ENCODE measurements at regions not wholly inside any gene's neighbourhood (a gene's known extent, or its start where the extent isn't known, plus 50 kb on each side); places are given as distances from the start of the nearest gene placed in this dataset.

DNA sequence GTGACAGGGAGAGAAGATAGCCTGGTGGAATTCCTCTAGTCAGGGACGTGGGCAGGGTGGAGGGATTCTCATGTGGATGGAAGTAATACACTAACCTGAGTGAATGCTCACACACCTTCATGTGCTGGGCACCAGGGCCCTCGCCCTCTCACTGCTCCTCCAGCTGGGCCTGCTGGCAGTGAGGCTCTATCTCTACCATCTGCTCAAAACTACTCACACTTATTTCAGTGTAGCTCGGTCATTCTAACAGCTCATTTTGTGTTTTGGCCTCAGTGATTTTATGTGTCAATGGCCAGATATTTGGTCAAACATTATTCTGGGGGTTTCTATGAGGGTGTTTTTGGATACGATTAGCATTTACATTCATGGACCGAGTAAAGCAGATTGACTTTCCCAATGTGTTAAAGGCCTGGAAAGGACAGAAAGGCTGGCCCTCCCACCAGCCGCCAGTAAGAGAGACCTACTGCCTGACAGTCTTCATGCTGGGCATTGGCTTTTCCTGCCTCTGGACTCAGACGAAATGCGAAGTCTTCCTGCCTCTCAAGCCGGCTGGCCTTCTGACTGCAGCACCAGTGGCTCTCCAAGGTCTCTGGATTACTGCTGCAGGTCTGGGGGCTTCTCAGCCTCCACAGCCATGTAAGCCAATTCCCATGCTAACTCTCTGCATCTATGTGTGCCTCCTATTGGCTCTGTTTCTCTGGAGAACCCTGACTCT lies 335.4 kb downstream of the CXCL12 start:
- TF ChIP-seq, protein P1, sequence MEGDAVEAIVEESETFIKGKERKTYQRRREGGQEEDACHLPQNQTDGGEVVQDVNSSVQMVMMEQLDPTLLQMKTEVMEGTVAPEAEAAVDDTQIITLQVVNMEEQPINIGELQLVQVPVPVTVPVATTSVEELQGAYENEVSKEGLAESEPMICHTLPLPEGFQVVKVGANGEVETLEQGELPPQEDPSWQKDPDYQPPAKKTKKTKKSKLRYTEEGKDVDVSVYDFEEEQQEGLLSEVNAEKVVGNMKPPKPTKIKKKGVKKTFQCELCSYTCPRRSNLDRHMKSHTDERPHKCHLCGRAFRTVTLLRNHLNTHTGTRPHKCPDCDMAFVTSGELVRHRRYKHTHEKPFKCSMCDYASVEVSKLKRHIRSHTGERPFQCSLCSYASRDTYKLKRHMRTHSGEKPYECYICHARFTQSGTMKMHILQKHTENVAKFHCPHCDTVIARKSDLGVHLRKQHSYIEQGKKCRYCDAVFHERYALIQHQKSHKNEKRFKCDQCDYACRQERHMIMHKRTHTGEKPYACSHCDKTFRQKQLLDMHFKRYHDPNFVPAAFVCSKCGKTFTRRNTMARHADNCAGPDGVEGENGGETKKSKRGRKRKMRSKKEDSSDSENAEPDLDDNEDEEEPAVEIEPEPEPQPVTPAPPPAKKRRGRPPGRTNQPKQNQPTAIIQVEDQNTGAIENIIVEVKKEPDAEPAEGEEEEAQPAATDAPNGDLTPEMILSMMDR (IDR thresholded peaks at IDR 0.05), result no peak
- no peak for TF ChIP-seq POLR2AphosphoS5 (IDR thresholded peaks at IDR 0.05)

All from transverse colon (tissue), 4 donors.